DND-41 (cell line): ENCODE measurements at regions not wholly inside any gene's neighbourhood (a gene's known extent, or its start where the extent isn't known, plus 50 kb on each side); places are given as distances from the start of the nearest gene placed in this dataset.

Experiments
- ATAC-seq: fragments of 200-7000 bp; cut with Tn5 transposase; 3 replicates; pipeline ENCODE4 v1.9.1; 2021; ENCODE audit warnings: low read depth; ENCODE audit not compliant: insufficient read depth
- DNase-seq: peaks from one replicate; pipeline ENCODE4 v3.0.0-alpha.2; 2020
- H2AFZ ChIP-seq: 2 replicates; pipeline ENCODE4 v1.6.0; 2012; ENCODE audit warnings: low read depth, low read length
- H3K27ac ChIP-seq: 2 replicates; pipeline ENCODE4 v1.5.1; 2012; ENCODE audit warnings: low read length, inconsistent platforms
- H3K27me3 ChIP-seq: fragments of 200-600 bp; sonication (generic); 2 replicates; pipeline ENCODE4 v1.6.0; 2012; ENCODE audit warnings: low read length, mild to moderate bottlenecking, inconsistent platforms; ENCODE audit not compliant: insufficient read depth, poor library complexity
- H3K36me3 ChIP-seq: 2 replicates; pipeline ENCODE4 v1.5.1; 2012; ENCODE audit warnings: low read length, inconsistent platforms; ENCODE audit not compliant: insufficient read depth
- H3K4me1 ChIP-seq: 2 replicates; pipeline ENCODE4 v1.5.1; 2012; ENCODE audit warnings: mild to moderate bottlenecking, low read length; ENCODE audit not compliant: insufficient read depth
- H3K4me2 ChIP-seq: 2 replicates; pipeline ENCODE4 v1.6.0; 2012; ENCODE audit warnings: mild to moderate bottlenecking, moderate library complexity, low read length, inconsistent platforms; ENCODE audit not compliant: insufficient read depth
- H3K4me3 ChIP-seq, 2 experiments: fragments of 200-600 bp in 1 of 2; shearing (Covaris generic) in 1 of 2; 2 replicates each; pipeline ENCODE4 v1.5.1; 2012 to 2016; ENCODE audit warnings: inconsistent platforms in 2 of 2, low read length in 2 of 2, mild to moderate bottlenecking in 2 of 2, low read depth in 1 of 2, moderate library complexity in 1 of 2
- H3K79me2 ChIP-seq: 2 replicates; pipeline ENCODE4 v1.6.0; 2012; ENCODE audit warnings: low read length, inconsistent platforms; ENCODE audit not compliant: insufficient read depth
- H3K9ac ChIP-seq: 2 replicates; pipeline ENCODE4 v1.6.0; 2012; ENCODE audit warnings: low read depth, mild to moderate bottlenecking, inconsistent platforms, low read length, moderate library complexity
- H3K9me3 ChIP-seq: 2 replicates; pipeline ENCODE4 v1.5.1; 2012; ENCODE audit warnings: low read length, moderate library complexity, mild to moderate bottlenecking, inconsistent platforms; ENCODE audit not compliant: insufficient read depth, severe bottlenecking
- H4K20me1 ChIP-seq: 2 replicates; pipeline ENCODE4 v1.6.0; 2012; ENCODE audit warnings: low read length; ENCODE audit not compliant: insufficient read depth
- CTCF ChIP-seq: IDR thresholded peaks from 2 replicates; pipeline ENCODE4 v1.5.1; 2012; ENCODE audit warnings: borderline replicate concordance, low read length, moderate library complexity, mild to moderate bottlenecking; ENCODE audit not compliant: poor library complexity, severe bottlenecking; ENCODE audit errors: extremely low read depth
- EZH2 ChIP-seq: IDR thresholded peaks from 3 replicates; pipeline ENCODE4 v1.6.1; 2012; ENCODE audit warnings: borderline replicate concordance, low read depth, mild to moderate bottlenecking, moderate library complexity, low read length, inconsistent platforms; ENCODE audit not compliant: severe bottlenecking

- TF ChIP-seq EZH2 (no peak), CTCF (no peak)
- H3K4me3 ChIP-seq: no peak overlapping the region
- H3K4me1 ChIP-seq: no peaks in the 10 kb centered on the region
- no peak for ATAC-seq
- DNase-seq: no peak
- no peaks in the 10 kb centered on the region for H3K79me2 ChIP-seq
- H4K20me1 ChIP-seq: no peaks in the 10 kb centered on the region
- no peaks in the 10 kb centered on the region for H3K9me3 ChIP-seq
- H2AFZ ChIP-seq: no peak overlapping the region
- no peak overlapping the region for H3K27ac ChIP-seq
- H3K4me2 ChIP-seq: no peak overlapping the region
- no peaks in the 10 kb centered on the region for H3K27me3 ChIP-seq
- H3K36me3 ChIP-seq: no peaks in the 10 kb centered on the region
- no peak overlapping the region for H3K9ac ChIP-seq
These were observed 540.6 kb downstream of the QKI start for GRCh38 chr6:163955096-163955495.

DNA sequence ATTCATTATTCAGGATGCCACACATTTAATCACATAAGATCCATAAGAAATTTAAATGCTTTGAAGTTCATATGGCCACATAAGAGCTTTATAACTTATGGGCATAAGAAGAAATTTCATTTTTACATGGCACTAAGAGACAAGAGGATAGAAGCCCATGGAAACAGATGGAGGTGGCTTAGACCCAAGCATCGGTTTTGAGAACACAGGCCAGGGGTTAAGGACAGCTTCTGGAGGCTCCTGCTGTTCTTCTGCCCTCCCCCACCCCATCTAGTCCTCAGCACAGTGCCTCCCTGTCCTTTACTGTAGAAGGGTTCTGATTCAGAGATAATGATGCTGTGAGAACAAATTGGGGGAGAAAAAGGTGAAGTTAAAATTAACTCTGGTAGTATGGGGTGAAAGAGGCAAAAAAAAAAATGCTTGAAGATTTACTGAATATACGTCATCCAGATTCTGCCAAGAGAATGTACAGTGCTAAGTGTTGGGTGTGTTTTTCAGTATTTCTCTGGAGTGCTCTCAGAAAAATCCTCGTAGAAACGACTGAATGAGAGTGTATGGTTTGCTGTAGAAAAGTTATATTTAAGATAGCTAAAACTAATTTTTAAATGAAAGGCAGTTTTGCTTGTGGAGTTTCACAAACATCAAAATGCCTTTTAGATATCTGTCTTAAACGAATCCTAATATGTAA lies 539.7 kb downstream of the QKI start:
- Histone ChIP-seq H3K9me3 (no peaks in the 10 kb centered on the region), H3K27me3 (no peaks in the 10 kb centered on the region), H3K4me1 (no peaks in the 10 kb centered on the region), H3K79me2 (no peaks in the 10 kb centered on the region), H3K27ac (no peak overlapping the region), H3K9ac (no peak overlapping the region), H3K4me3 (no peak overlapping the region), H4K20me1 (no peaks in the 10 kb centered on the region), H3K4me2 (no peak overlapping the region), H3K36me3 (no peaks in the 10 kb centered on the region), H2AFZ (no peak overlapping the region)
- ATAC-seq (no peak), DNase-seq (no peak)
- TF ChIP-seq EZH2 (no peak), CTCF (no peak)

- Histone ChIP-seq H3K4me2 (no peak overlapping the region), H2AFZ (no peak overlapping the region), H3K36me3 (no peaks in the 10 kb centered on the region), H3K79me2 (no peaks in the 10 kb centered on the region), H4K20me1 (no peaks in the 10 kb centered on the region), H3K27ac (no peak overlapping the region), H3K4me1 (no peaks in the 10 kb centered on the region), H3K9ac (no peak overlapping the region), H3K9me3 (no peaks in the 10 kb centered on the region), H3K4me3 (no peak overlapping the region), H3K27me3 (no peaks in the 10 kb centered on the region)
- DNase-seq: no peak
- no peak for TF ChIP-seq EZH2
- no peak for TF ChIP-seq CTCF
- ATAC-seq: no peak
These were observed 537.5 kb downstream of the QKI start for GRCh38 chr6:163952005-163952404.

DNA sequence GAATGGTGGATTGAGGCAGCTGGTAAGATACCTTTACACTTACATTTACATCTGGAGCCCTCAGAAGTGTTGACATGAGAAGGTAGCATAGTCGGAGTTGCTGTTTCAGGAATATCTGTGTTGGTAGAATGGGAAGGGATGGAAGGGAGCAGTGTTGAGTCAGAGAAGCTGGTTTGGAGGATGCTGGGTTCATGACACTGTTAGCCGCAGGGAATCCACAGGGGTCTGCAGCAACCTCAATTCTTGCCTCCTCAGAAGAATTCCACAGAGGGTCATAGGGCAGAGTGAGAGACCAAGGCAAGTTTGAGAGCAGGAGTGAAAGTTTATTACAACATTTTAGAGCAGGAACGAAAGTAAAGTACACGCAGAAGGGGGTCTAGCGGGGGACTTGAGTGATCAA lies 536.8 kb downstream of the QKI start:
- no peak for ATAC-seq
- DNase-seq: no peak
- H3K4me1 ChIP-seq: no peaks in the 10 kb centered on the region
- no peak overlapping the region for H3K27ac ChIP-seq
- H3K27me3 ChIP-seq: no peaks in the 10 kb centered on the region
- no peak overlapping the region for H3K4me3 ChIP-seq
- H3K4me2 ChIP-seq: no peak overlapping the region
- H4K20me1 ChIP-seq: no peaks in the 10 kb centered on the region
- no peaks in the 10 kb centered on the region for H3K9me3 ChIP-seq
- H3K36me3 ChIP-seq: no peaks in the 10 kb centered on the region
- no peak overlapping the region for H3K9ac ChIP-seq
- TF ChIP-seq EZH2 (no peak), CTCF (no peak)
- H2AFZ ChIP-seq: no peak overlapping the region
- H3K79me2 ChIP-seq: no peaks in the 10 kb centered on the region
